ENCODE measurements at regions not wholly inside any gene's neighbourhood (a gene's known extent, or its start where the extent isn't known, plus 50 kb on each side); places are given as distances from the start of the nearest gene placed in this dataset.

GRCh38 chr11:27820249-27820648 lies 120.0 kb upstream of the BDNF start:
- Histone ChIP-seq H3K36me3 (no peaks in the 10 kb centered on the region), H3K27ac (no peak overlapping the region), H3K27me3 (no peaks in the 10 kb centered on the region), H3K4me2 (no peak overlapping the region), H3K4me1 (no peaks in the 10 kb centered on the region), H3K9me3 (replicated peaks in 1 of 11) (no peaks in the 10 kb centered on the region), H3K4me3 (no peak overlapping the region), H3K9ac (no peak overlapping the region), H4K20me1 (no peaks in the 10 kb centered on the region)
- no peak for TF ChIP-seq Cebpa-rat (IDR thresholded peaks at IDR 0.05)

GRCh38 chr11:27816197-27816596 lies 115.9 kb upstream of the BDNF start:
- Histone ChIP-seq H3K4me1 (no peaks in the 10 kb centered on the region), H3K27ac (no peak overlapping the region), H3K36me3 (no peaks in the 10 kb centered on the region), H3K27me3 (no peaks in the 10 kb centered on the region), H3K4me3 (no peak overlapping the region), H3K9ac (no peak overlapping the region), H3K9me3 (replicated peaks in 1 of 11) (no peaks in the 10 kb centered on the region), H3K4me2 (no peak overlapping the region), H4K20me1 (no peaks in the 10 kb centered on the region)
- TF ChIP-seq Cebpa-rat (IDR thresholded peaks at IDR 0.05): no peak

- Histone ChIP-seq H3K4me2 (no peak overlapping the region), H4K20me1 (no peaks in the 10 kb centered on the region), H3K9ac (no peak overlapping the region), H3K27me3 (no peaks in the 10 kb centered on the region), H3K4me1 (no peaks in the 10 kb centered on the region), H3K9me3 (replicated peaks in 1 of 11) (no peaks in the 10 kb centered on the region), H3K36me3 (no peaks in the 10 kb centered on the region), H3K27ac (no peak overlapping the region), H3K4me3 (no peak overlapping the region)
- no peak for TF ChIP-seq Cebpa-rat (IDR thresholded peaks at IDR 0.05)
Observed at GRCh38 chr11:27812341-27812740, 112.1 kb upstream of the BDNF start.

GRCh38 chr11:27807596-27807995 lies 107.3 kb upstream of the BDNF start:
- no peak overlapping the region for H3K9ac ChIP-seq
- TF ChIP-seq Cebpa-rat (IDR thresholded peaks at IDR 0.05): no peak
- no peak overlapping the region for H3K4me3 ChIP-seq
- no peak overlapping the region for H3K27ac ChIP-seq
- H3K27me3 ChIP-seq: no peaks in the 10 kb centered on the region
- H3K4me1 ChIP-seq: no peaks in the 10 kb centered on the region
- no peaks in the 10 kb centered on the region for H4K20me1 ChIP-seq
- no peak overlapping the region for H3K4me2 ChIP-seq
- H3K9me3 ChIP-seq (replicated peaks in 1 of 11): no peaks in the 10 kb centered on the region
- H3K36me3 ChIP-seq: no peaks in the 10 kb centered on the region

GRCh38 chr11:27806122-27806521 lies 105.9 kb upstream of the BDNF start:
- Histone ChIP-seq H3K27ac (no peak overlapping the region), H3K4me1 (no peaks in the 10 kb centered on the region), H3K9ac (no peak overlapping the region), H3K9me3 (replicated peaks in 1 of 11) (no peaks in the 10 kb centered on the region), H3K27me3 (no peaks in the 10 kb centered on the region), H4K20me1 (no peaks in the 10 kb centered on the region), H3K4me2 (no peak overlapping the region), H3K36me3 (no peaks in the 10 kb centered on the region), H3K4me3 (no peak overlapping the region)
- no peak for TF ChIP-seq Cebpa-rat (IDR thresholded peaks at IDR 0.05)

- H3K4me1 ChIP-seq: no peaks in the 10 kb centered on the region
- no peaks in the 10 kb centered on the region for H3K27me3 ChIP-seq
- no peak for TF ChIP-seq Cebpa-rat (IDR thresholded peaks at IDR 0.05)
- no peak overlapping the region for H3K4me2 ChIP-seq
- H3K9me3 ChIP-seq (replicated peaks in 1 of 11): peaks cover 0 to 20% (median 11%) of the 10 kb centered on the region in 11 experiments; a peak in 12 of 22 replicates
- no peak overlapping the region for H3K9ac ChIP-seq
- H4K20me1 ChIP-seq: no peaks in the 10 kb centered on the region
- H3K36me3 ChIP-seq: no peaks in the 10 kb centered on the region
- H3K27ac ChIP-seq: no peak overlapping the region
- H3K4me3 ChIP-seq: no peak overlapping the region
Observed at GRCh38 chr11:27795955-27796861, 96.0 kb upstream of the BDNF start.

GRCh38 chr11:27786864-27787263 lies 86.6 kb upstream of the BDNF start:
- TF ChIP-seq Cebpa-rat (IDR thresholded peaks at IDR 0.05): no peak

GRCh38 chr11:27786331-27786730 lies 86.1 kb upstream of the BDNF start:
- H3K4me1 ChIP-seq: no peaks in the 10 kb centered on the region
- no peak overlapping the region for H3K4me3 ChIP-seq
- no peaks in the 10 kb centered on the region for H3K9me3 ChIP-seq (replicated peaks in 1 of 11)
- no peaks in the 10 kb centered on the region for H3K27me3 ChIP-seq
- no peak overlapping the region for H3K9ac ChIP-seq
- H3K4me2 ChIP-seq: no peak overlapping the region
- no peak for TF ChIP-seq Cebpa-rat (IDR thresholded peaks at IDR 0.05)
- H3K27ac ChIP-seq: no peak overlapping the region
- H3K36me3 ChIP-seq: no peaks in the 10 kb centered on the region
- H4K20me1 ChIP-seq: no peaks in the 10 kb centered on the region

More at GRCh38 chr11:27786864-27787263, 86.6 kb upstream of the BDNF start:
- H3K4me1 ChIP-seq: no peaks in the 10 kb centered on the region
- no peak overlapping the region for H3K4me3 ChIP-seq
- no peaks in the 10 kb centered on the region for H3K36me3 ChIP-seq
- no peaks in the 10 kb centered on the region for H3K9me3 ChIP-seq (replicated peaks in 1 of 11)
- no peak overlapping the region for H3K27ac ChIP-seq
- no peak overlapping the region for H3K9ac ChIP-seq
- no peaks in the 10 kb centered on the region for H3K27me3 ChIP-seq
- no peaks in the 10 kb centered on the region for H4K20me1 ChIP-seq
- no peak overlapping the region for H3K4me2 ChIP-seq

- H3K4me2 ChIP-seq: no peak overlapping the region
- no peak overlapping the region for H3K27ac ChIP-seq
- H3K4me1 ChIP-seq: no peaks in the 10 kb centered on the region
- H3K27me3 ChIP-seq: no peaks in the 10 kb centered on the region
- H3K4me3 ChIP-seq: no peak overlapping the region
- H3K9me3 ChIP-seq (replicated peaks in 1 of 11): no peaks in the 10 kb centered on the region
- H3K9ac ChIP-seq: no peak overlapping the region
- no peak for TF ChIP-seq Cebpa-rat (IDR thresholded peaks at IDR 0.05)
- H3K36me3 ChIP-seq: no peaks in the 10 kb centered on the region
- no peaks in the 10 kb centered on the region for H4K20me1 ChIP-seq
Observed at GRCh38 chr11:27783701-27784355, 83.6 kb upstream of the BDNF start.

- no peaks in the 10 kb centered on the region for H3K9me3 ChIP-seq (replicated peaks in 1 of 11)
- no peak overlapping the region for H3K27ac ChIP-seq
- H3K9ac ChIP-seq: no peak overlapping the region
- no peak for TF ChIP-seq Cebpa-rat (IDR thresholded peaks at IDR 0.05)
- no peaks in the 10 kb centered on the region for H3K4me1 ChIP-seq
- H3K27me3 ChIP-seq: no peaks in the 10 kb centered on the region
- no peak overlapping the region for H3K4me3 ChIP-seq
- H3K4me2 ChIP-seq: no peak overlapping the region
- H3K36me3 ChIP-seq: no peaks in the 10 kb centered on the region
- H4K20me1 ChIP-seq: no peaks in the 10 kb centered on the region
Observed at GRCh38 chr11:27777033-27777432, 76.8 kb upstream of the BDNF start.
